IMR-90 (cell line): ENCODE measurements at regions not wholly inside any gene's neighbourhood (a gene's known extent, or its start where the extent isn't known, plus 50 kb on each side); places are given as distances from the start of the nearest gene placed in this dataset.

Source experiments
- ATAC-seq: fragments of 200-7000 bp; cut with Tn5 transposase; 2 replicates; pipeline ENCODE4 v1.9.1; 2020; ENCODE audit warnings: low read depth, mild to moderate bottlenecking, moderate library complexity
- BruUV-seq: library from RNA; stranded (reverse); fragments of 400-500 nt; replicated peaks from 2 replicates; lab custom pipeline; 2021; lab: Mats Ljungman, UMichigan
- CTCF ChIA-PET: fragments of 300-600 bp; formaldehyde crosslinking; extraction: SDS; loops from one replicate; lab custom pipeline; 2021; ENCODE audit warnings: antibody characterized with exemption; lab: Yijun Ruan, JAX
- POLR2A ChIA-PET: fragments of 300-600 bp; sonication (Branson Sonifier 250); formaldehyde crosslinking; loops from one replicate; lab custom pipeline; 2022; ENCODE audit warnings: antibody characterized with exemption; ENCODE audit not compliant: unreplicated experiment; lab: Charles Lee
- DNase-seq: peaks from one replicate; pipeline ENCODE4 v3.0.0; 2013
- H2AFZ ChIP-seq: replicated peaks from 2 replicates; pipeline ENCODE3; 2013; ENCODE audit warnings: low read length, mild to moderate bottlenecking; ENCODE audit not compliant: poor library complexity
- H2AK5ac ChIP-seq: 2 replicates; pipeline ENCODE4 v1.6.1; 2013; ENCODE audit warnings: low read depth, low read length, inconsistent platforms
- H2AK9ac ChIP-seq: replicated peaks from 2 replicates; pipeline ENCODE3; 2013; ENCODE audit warnings: mild to moderate bottlenecking, low read depth, low read length, moderate library complexity; ENCODE audit not compliant: poor library complexity
- H2BK120ac ChIP-seq: 2 replicates; pipeline ENCODE4 v1.6.1; 2013; ENCODE audit warnings: low read depth, low read length, inconsistent platforms
- H2BK15ac ChIP-seq: 3 replicates; pipeline ENCODE4 v1.6.1; 2013; ENCODE audit warnings: low read depth, low read length, inconsistent platforms
- H2BK20ac ChIP-seq: 2 replicates; pipeline ENCODE4 v1.6.1; 2013; ENCODE audit warnings: low read depth, mild to moderate bottlenecking, inconsistent platforms, low read length, moderate library complexity
- H2BK5ac ChIP-seq: 2 replicates; pipeline ENCODE4 v1.6.1; 2013; ENCODE audit warnings: mild to moderate bottlenecking, low read depth, low read length, inconsistent platforms; ENCODE audit not compliant: poor library complexity, severe bottlenecking
- H3K14ac ChIP-seq: replicated peaks from 2 replicates; pipeline ENCODE4 v1.6.1; 2013; ENCODE audit warnings: low read depth, low read length, inconsistent platforms
- H3K18ac ChIP-seq: 2 replicates; pipeline ENCODE4 v1.6.1; 2013; ENCODE audit warnings: low read depth, low read length, control low read depth
- H3K23ac ChIP-seq: 2 replicates; pipeline ENCODE4 v1.6.1; 2013; ENCODE audit warnings: low read depth, low read length, inconsistent platforms
- H3K27ac ChIP-seq: 2 replicates; pipeline ENCODE4 v1.5.1; 2013; ENCODE audit warnings: mild to moderate bottlenecking, control low read depth, low read length; ENCODE audit not compliant: insufficient read depth
- H3K27me3 ChIP-seq: 2 replicates; pipeline ENCODE4 v1.6.1; 2013; ENCODE audit warnings: low read length; ENCODE audit not compliant: control insufficient read depth, insufficient read depth
- H3K36me3 ChIP-seq: 2 replicates; pipeline ENCODE4 v1.6.1; 2013; ENCODE audit warnings: low read length, mixed read lengths; ENCODE audit not compliant: control insufficient read depth, insufficient read depth
- H3K4ac ChIP-seq: 2 replicates; pipeline ENCODE4 v1.6.1; 2013; ENCODE audit warnings: low read depth, low read length, inconsistent platforms
- H3K4me1 ChIP-seq: 2 replicates; pipeline ENCODE4 v1.6.1; 2013; ENCODE audit warnings: low read length, mixed read lengths; ENCODE audit not compliant: control insufficient read depth, insufficient read depth
- H3K4me2 ChIP-seq: 2 replicates; pipeline ENCODE4 v1.6.1; 2013; ENCODE audit warnings: low read depth, mild to moderate bottlenecking, control low read depth, low read length, moderate library complexity
- H3K4me3 ChIP-seq: 2 replicates; pipeline ENCODE4 v1.5.1; 2013; ENCODE audit warnings: low read depth, mild to moderate bottlenecking, control low read depth, low read length, moderate library complexity; ENCODE audit not compliant: insufficient read depth
- H3K56ac ChIP-seq: 2 replicates; pipeline ENCODE4 v1.6.1; 2013; ENCODE audit warnings: low read length, inconsistent platforms; ENCODE audit not compliant: insufficient read depth; ENCODE audit errors: extremely low read depth
- H3K79me1 ChIP-seq, 2 experiments: 2 replicates each; pipeline ENCODE4 v1.6.1; 2013; ENCODE audit warnings: low read length in 2 of 2, inconsistent platforms in 1 of 2, low read depth in 1 of 2
- H3K9ac ChIP-seq: 2 replicates; pipeline ENCODE4 v1.6.1; 2013; ENCODE audit warnings: low read depth, low read length, control low read depth
- H3K9me1 ChIP-seq: 2 replicates; pipeline ENCODE4 v1.6.1; 2013; ENCODE audit warnings: low read length, inconsistent platforms; ENCODE audit not compliant: insufficient read depth
- H3K9me3 ChIP-seq: 2 replicates; pipeline ENCODE4 v1.6.1; 2013; ENCODE audit warnings: low read length; ENCODE audit not compliant: control insufficient read depth, insufficient read depth
- H4K20me1 ChIP-seq: 2 replicates; pipeline ENCODE4 v1.6.1; 2013; ENCODE audit warnings: low read length, inconsistent platforms; ENCODE audit not compliant: insufficient read depth
- H4K5ac ChIP-seq: 2 replicates; pipeline ENCODE4 v1.6.1; 2013; ENCODE audit warnings: mild to moderate bottlenecking, low read depth, low read length, control low read depth
- H4K8ac ChIP-seq, 2 experiments: 2 replicates each; pipeline ENCODE4 v1.6.1; 2013; ENCODE audit warnings: low read depth in 2 of 2, low read length in 2 of 2, control low read depth in 1 of 2, inconsistent platforms in 1 of 2
- H4K91ac ChIP-seq: 2 replicates; pipeline ENCODE4 v1.6.1; 2013; ENCODE audit warnings: low read depth, low read length, inconsistent platforms; ENCODE audit not compliant: insufficient read depth
- BHLHE40 ChIP-seq: fragments of 150-350 bp; IDR thresholded peaks from 2 replicates; pipeline ENCODE4 v1.6.1; 2016; ENCODE audit warnings: mild to moderate bottlenecking, low read depth, low read length
- CEBPB ChIP-seq: IDR thresholded peaks from 2 replicates; pipeline ENCODE4 v1.6.1; 2012; ENCODE audit warnings: low read depth, low read length, improper control_type of control experiment
- FOS ChIP-seq: fragments of 150-350 bp; IDR thresholded peaks from 2 replicates; pipeline ENCODE4 v1.6.1; 2016; ENCODE audit warnings: low read depth, low read length
- MAFK ChIP-seq: IDR thresholded peaks from 2 replicates; pipeline ENCODE4 v1.6.1; 2012; ENCODE audit warnings: low read depth, low read length, improper control_type of control experiment
- MXI1 ChIP-seq: IDR thresholded peaks from 2 replicates; pipeline ENCODE4 v1.6.1; 2012; ENCODE audit warnings: low read depth, mild to moderate bottlenecking, low read length, moderate library complexity, borderline replicate concordance
- RAD21 ChIP-seq: IDR thresholded peaks from 2 replicates; pipeline ENCODE4 v1.6.1; 2012; ENCODE audit warnings: low read length, improper control_type of control experiment
- RCOR1 ChIP-seq: IDR thresholded peaks from 2 replicates; pipeline ENCODE4 v1.6.1; 2012; ENCODE audit warnings: mild to moderate bottlenecking, low read length, improper control_type of control experiment; ENCODE audit not compliant: insufficient replicate concordance
- dilution Hi-C: fragments of 300-500 bp; cut with HindIII; formaldehyde crosslinking; loops from one replicate; pipeline ENCODE4 v1.14.3; 2018; ENCODE audit warnings: low sequenced_read_pairs; ENCODE audit not compliant: unreplicated experiment
- in situ Hi-C: fragments of 300-500 bp; cut with MboI; formaldehyde crosslinking; loops from 3 replicates; pipeline ENCODE4 v1.14.3; 2019; ENCODE audit warnings: low sequenced_read_pairs, inconsistent platforms, mixed read lengths
- intact Hi-C: fragments of 100-400 bp; cut with micrococcal nuclease; formaldehyde crosslinking; loops from 2 replicates; pipeline ENCODE4 v1.10.0; 2022
- TF ChIP-seq, protein P1 (sequence below): fragments of 150-350 bp; IDR thresholded peaks from 2 replicates; pipeline ENCODE4 v1.6.1; 2016; ENCODE audit warnings: low read depth, mild to moderate bottlenecking, low read length, moderate library complexity, borderline replicate concordance
- TF ChIP-seq, protein P2 (sequence below): conservative IDR thresholded peaks from 2 replicates; pipeline ENCODE4 v1.5.1; 2012; ENCODE audit warnings: mild to moderate bottlenecking, low read depth, low read length, improper control_type of control experiment

DNA sequence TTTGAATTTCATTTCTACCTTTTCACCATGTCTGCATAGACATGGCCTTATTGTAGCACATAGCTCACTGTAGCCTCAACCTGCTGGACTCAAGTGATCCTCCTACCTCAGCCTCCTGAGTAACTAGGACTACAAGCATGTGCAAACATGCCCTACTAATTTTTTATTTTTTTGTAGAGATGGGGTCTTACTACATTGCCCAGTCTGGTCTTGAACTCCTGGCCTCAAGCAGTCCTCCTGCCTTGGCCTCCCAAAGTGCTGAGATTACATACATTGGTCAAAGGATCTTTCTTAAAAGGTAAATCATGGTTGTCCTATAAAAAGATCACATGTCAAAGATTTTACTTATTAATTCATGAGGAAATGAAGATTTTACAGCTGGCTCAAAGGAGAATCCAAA lies 57.2 kb upstream of the GOLGA8B start:
- Histone ChIP-seq H3K27me3 (no peaks in the 10 kb centered on the region), H3K4me1 (no peaks in the 10 kb centered on the region; the same call in 1 of the 2 replicates), H2BK120ac (no peak overlapping the region), H3K9ac (no peak overlapping the region), H3K4me3 (no peak overlapping the region), H2BK15ac (peak overlapping the region; percentile 31; the same call in 1 of the 3 replicates), H3K23ac (no peak overlapping the region), H4K8ac (no peak overlapping the region), H3K79me1 (no peaks in the 10 kb centered on the region), H3K27ac (no peak overlapping the region), H2BK20ac (peak overlapping the region; percentile 55; the same call in 1 of the 2 replicates), H3K36me3 (no peaks in the 10 kb centered on the region), H3K18ac (no peak overlapping the region), H3K14ac (no peak overlapping the region), H3K9me1 (no peaks in the 10 kb centered on the region), H2BK5ac (no peak overlapping the region), H4K91ac (no peak overlapping the region), H3K56ac (no peak overlapping the region), H4K20me1 (no peaks in the 10 kb centered on the region), H4K5ac (no peak overlapping the region), H3K4me2 (no peak overlapping the region), H2AK9ac (no peak overlapping the region), H2AK5ac (no peak overlapping the region), H3K9me3 (no peaks in the 10 kb centered on the region), H3K4ac (no peak overlapping the region), H2AFZ (no peak overlapping the region)
- dilution Hi-C loops, result no loop called here
- ChIA-PET CTCF (no interaction called here), POLR2A (no interaction called here)
- DNase-seq (no peak), ATAC-seq (no peak)
- in situ Hi-C loops, result no loop called here
- TF ChIP-seq FOS (no peak), RCOR1 (no peak), MAFK (no peak), CEBPB (no peak), RAD21 (no peak), MXI1 (no peak), BHLHE40 (no peak)
- TF ChIP-seq, protein P1, sequence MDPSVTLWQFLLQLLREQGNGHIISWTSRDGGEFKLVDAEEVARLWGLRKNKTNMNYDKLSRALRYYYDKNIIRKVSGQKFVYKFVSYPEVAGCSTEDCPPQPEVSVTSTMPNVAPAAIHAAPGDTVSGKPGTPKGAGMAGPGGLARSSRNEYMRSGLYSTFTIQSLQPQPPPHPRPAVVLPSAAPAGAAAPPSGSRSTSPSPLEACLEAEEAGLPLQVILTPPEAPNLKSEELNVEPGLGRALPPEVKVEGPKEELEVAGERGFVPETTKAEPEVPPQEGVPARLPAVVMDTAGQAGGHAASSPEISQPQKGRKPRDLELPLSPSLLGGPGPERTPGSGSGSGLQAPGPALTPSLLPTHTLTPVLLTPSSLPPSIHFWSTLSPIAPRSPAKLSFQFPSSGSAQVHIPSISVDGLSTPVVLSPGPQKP, result no peak
- TF ChIP-seq, protein P2, sequence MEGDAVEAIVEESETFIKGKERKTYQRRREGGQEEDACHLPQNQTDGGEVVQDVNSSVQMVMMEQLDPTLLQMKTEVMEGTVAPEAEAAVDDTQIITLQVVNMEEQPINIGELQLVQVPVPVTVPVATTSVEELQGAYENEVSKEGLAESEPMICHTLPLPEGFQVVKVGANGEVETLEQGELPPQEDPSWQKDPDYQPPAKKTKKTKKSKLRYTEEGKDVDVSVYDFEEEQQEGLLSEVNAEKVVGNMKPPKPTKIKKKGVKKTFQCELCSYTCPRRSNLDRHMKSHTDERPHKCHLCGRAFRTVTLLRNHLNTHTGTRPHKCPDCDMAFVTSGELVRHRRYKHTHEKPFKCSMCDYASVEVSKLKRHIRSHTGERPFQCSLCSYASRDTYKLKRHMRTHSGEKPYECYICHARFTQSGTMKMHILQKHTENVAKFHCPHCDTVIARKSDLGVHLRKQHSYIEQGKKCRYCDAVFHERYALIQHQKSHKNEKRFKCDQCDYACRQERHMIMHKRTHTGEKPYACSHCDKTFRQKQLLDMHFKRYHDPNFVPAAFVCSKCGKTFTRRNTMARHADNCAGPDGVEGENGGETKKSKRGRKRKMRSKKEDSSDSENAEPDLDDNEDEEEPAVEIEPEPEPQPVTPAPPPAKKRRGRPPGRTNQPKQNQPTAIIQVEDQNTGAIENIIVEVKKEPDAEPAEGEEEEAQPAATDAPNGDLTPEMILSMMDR, result no peak
- BruUV-seq, result no TSS peak
- intact Hi-C loops, result no loop called here
